GM18520 (cell line): ENCODE measurements at regions not wholly inside any gene's neighbourhood (a gene's known extent, or its start where the extent isn't known, plus 50 kb on each side); places are given as distances from the start of the nearest gene placed in this dataset.

Experiments used
- ATAC-seq: cut with Tn5 transposase; IDR thresholded peaks from one replicate; pipeline ENCODE4 v1.9.1; 2021; ENCODE audit not compliant: unreplicated experiment

- no peak for ATAC-seq
Measured at GRCh38 chr11:28464252-28464867, 356.2 kb downstream of the METTL15 start.

DNA sequence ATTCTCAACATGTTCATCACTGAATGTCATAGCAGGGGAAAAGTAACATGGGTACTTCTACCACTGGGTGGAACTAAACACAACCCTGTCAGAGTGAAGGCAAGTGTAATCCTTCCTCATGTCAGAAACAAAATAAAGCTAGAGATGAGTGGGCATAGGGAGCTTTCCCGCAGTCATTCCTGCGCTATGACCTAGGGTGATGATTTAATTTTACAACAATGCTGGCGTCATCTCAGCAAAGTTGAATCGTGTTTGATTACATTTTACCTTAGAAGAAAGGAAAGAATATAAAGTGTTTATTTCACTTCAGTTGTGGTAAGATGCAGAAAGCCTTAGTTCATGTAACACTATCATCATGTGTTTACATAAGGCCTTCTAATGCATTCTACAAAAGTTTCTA lies 355.6 kb downstream of the METTL15 start:
- no peak for ATAC-seq

DNA sequence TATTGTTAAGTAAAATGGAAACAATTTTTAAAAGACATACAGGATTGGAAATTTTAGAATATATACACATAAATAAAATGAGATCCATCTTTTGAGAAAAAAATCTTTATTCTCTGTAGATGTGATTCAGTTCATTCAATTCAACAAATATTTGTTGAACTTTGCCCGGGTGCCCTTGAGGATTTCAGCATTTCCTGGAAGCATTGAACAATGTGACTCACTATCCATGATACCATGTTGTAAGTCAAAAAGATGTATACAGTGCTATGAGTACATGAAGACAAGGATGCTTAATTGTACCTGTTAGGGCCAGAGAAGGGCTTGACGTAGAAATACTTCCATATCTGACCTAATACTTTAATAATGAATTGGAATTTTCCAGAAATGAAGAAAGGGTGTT lies 353.7 kb downstream of the METTL15 start:
- ATAC-seq, result no peak

DNA sequence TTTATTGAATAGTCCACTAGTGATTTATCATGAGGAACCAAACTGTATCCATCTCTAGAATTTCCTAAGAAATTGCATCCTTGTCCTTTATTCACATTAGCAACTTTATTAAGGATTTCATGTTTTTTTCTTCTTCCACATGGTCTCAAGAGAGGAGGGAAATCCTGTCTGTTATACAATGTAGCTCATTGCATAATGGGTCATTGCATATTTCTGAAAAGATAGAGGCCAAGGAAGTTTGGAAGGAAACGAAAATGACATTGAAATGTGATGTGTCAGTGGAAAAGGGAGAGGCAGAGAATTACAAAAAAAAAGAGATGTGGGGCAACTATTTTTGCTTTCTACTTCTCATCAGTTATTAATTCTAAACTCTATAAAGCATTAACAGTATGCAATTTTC lies 353.1 kb downstream of the METTL15 start:
- no peak for ATAC-seq

- no peak for ATAC-seq
Measured at GRCh38 chr11:28460348-28460747, 352.2 kb downstream of the METTL15 start.

GRCh38 chr11:28459912-28460311 lies 351.7 kb downstream of the METTL15 start:
- no peak for ATAC-seq

DNA sequence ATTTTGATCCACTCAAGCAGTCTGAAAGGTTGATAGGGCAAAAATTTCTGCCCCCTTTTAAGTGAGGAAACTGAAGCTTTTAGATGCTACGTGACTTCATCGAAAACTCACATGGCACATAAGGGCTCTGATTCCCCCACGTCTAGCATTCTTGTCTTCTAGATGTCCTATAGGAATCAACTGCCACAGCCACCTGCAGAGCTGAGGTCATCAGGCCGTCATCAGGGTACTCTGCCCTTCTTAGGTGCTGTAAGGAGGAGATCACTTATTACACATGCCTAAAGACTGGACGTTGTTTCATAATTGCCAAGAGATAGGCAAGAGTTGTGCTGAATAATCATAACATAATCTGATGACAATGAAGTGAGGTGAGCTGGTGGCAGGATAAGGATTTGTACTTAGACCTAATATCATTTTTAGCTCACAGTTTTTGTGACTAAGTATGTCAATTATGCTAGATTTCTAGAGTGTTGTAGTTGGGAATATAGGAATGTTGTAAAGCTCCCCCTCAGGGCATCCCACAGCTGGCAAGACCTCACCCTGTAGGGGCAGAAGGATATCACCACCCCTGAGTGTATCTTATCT lies 349.4 kb downstream of the METTL15 start:
- ATAC-seq, result no peak

- no peak for ATAC-seq
Measured at GRCh38 chr11:28448186-28448585, 340.0 kb downstream of the METTL15 start.

DNA sequence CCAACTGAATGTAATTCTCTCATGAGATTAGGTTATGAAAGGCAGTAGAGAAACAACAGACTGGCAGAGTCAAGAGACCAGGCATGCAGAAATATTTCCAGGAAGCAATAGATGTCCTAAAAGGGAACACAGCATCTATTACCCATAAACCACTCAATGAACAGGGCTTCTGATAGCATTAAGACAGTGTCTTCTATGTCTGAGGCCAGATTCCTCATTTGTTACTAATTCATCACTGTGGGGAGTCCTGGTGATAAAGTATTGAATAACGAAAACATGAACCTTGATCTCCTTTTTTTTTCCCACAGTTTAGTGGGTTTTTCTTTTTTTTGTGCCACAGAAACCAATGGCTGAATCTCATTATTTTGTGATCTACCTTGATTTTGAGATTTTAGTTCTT lies 339.0 kb downstream of the METTL15 start:
- ATAC-seq, result no peak

DNA sequence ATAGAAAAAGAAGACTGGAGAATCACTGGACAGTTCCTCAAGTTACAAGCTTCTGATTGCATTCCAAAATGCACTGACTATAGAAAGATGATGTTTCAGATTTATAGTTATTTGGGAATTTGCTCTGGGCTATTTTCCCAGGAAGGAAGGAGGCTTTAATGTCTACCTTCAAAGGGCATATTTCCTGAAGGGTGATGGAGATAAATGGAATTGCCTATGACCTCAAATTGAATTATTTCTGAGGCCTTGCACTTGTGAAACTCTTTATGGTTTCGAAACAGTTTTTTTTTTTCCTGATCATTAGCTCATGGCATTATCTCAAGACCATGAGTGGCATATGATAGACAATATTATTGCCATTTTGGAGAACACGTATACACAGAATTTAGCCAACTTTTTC lies 333.9 kb downstream of the METTL15 start:
- ATAC-seq, result no peak

DNA sequence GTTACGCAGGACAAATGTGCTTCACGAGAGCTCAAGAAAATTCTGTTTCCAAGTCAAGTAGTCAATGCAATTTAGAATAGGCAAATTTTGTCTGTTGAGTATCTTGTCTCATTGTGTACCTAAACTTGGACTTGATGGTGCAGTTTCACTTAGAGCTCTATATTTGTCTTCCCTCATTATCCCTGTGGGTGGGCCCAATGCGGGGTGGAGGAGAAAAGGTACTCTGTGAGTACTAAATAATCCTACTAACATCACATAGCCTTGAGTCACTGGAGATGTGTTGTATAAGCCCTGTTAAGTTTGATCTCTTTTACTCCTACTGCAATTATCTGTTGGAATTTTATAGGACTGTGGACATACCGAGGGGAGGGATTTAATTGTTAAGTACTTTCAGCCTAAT lies 331.2 kb downstream of the METTL15 start:
- no peak for ATAC-seq

GRCh38 chr11:28420099-28420498 lies 311.9 kb downstream of the METTL15 start:
- ATAC-seq, result no peak

- no peak for ATAC-seq
Measured at GRCh38 chr11:28417601-28418323, 309.6 kb downstream of the METTL15 start.

DNA sequence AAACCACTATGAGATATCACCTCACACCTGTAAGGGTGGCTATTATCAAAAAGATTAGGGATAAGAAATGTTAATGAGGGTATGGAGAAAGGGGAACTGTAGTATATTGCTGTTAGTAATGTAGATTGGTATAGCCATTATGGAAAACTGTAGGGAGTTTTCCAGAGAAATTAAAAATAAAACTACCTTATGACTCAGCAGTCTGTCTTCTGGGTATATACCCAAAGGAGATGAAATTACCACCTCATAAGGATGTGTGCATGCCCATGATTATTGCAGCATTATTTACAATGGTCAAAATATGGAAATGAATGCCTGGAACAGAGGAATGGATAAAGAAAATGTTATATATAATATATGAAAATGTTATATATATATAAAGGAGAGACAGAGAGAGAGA lies 303.8 kb downstream of the METTL15 start:
- no peak for ATAC-seq

GRCh38 chr11:28401446-28401845 lies 293.3 kb downstream of the METTL15 start:
- ATAC-seq, result no peak

DNA sequence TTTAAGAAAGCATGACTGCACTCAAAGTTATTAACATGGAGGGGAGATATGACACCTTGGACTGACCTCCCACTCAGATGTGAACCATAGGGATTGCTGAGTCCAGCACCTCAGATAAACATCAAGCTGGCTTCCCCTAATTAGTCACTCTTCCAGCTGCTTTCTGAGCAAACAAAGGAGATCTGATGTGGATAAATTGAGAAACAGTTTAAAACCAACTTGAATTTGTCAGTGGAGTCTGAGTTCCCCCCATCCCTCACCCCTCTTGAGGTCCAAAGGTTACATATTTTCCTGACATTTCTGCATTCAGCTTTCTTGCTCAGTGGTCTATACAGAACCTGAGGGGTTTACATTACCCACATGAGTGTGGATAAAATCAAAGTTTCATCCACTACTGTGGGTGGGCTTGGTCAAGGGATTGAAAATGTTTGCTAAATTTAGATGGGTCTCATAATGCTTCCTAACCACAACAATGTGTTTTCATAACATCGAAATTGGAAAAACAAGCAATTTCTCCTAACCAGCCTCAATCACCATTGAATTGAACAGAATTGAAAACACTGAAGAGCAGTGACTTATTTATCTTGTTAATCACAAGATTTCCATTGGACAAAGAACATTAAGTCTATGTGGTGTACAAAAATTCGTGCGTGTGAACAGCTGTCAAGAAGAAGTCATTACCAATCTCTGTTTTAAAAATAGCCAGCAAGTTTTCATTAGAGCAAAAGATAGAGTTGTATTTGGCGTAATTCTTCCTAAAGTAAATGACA lies 292.3 kb downstream of the METTL15 start:
- ATAC-seq, result no peak

GRCh38 chr11:28393348-28393747 lies 285.2 kb downstream of the METTL15 start:
- no peak for ATAC-seq

DNA sequence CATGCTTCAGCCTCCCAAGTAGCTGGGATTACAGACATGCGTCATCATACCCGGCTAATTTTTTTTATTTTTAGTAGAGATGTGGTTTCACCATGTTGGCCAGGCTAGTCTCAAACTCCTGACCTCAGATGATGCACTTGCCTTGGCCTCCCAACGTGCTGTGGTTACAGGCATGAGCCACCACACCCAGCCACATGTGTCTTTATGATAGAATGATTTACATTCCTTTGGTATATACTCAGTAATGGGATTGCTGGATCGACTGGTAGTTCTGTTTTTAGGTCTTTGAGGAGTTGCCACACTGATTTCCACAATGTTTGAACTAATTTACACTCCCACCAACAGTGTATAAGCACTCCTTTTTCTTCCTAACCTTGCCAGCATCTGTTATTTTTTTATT lies 276.2 kb downstream of the METTL15 start:
- ATAC-seq, result no peak

DNA sequence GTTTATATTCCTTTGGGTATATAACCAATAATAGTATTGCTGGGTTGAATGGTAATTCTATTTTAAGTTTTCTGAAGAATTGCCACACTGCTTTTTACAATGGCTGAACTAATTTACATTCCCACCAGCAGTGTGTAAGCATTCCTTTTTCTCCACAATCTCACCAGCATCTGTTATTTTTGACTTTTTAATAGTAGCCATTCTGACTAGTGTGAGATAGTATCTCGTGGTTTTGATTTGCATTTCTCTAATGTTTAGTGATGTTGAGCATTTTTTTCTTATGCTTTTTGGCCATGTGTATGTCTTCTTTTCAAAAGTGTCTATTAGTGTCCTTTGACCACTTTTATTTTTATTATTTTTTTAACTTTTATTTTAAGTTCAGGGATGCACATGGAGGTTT lies 275.3 kb downstream of the METTL15 start:
- no peak for ATAC-seq
